PC-9 (cell line): ENCODE measurements at regions not wholly inside any gene's neighbourhood (a gene's known extent, or its start where the extent isn't known, plus 50 kb on each side); places are given as distances from the start of the nearest gene placed in this dataset.

Source experiments
- CTCF ChIP-seq: fragments of 200-600 bp; sonication (generic); conservative IDR thresholded peaks from 2 replicates; pipeline ENCODE4 v1.6.1; 2017; ENCODE audit warnings: mixed run types, antibody characterized with exemption, mild to moderate bottlenecking, moderate library complexity
- EZH2 ChIP-seq: fragments of 200-600 bp; sonication (generic); IDR thresholded peaks from 2 replicates; pipeline ENCODE4 v1.8.0; 2017; ENCODE audit warnings: antibody characterized with exemption, low read depth

DNA sequence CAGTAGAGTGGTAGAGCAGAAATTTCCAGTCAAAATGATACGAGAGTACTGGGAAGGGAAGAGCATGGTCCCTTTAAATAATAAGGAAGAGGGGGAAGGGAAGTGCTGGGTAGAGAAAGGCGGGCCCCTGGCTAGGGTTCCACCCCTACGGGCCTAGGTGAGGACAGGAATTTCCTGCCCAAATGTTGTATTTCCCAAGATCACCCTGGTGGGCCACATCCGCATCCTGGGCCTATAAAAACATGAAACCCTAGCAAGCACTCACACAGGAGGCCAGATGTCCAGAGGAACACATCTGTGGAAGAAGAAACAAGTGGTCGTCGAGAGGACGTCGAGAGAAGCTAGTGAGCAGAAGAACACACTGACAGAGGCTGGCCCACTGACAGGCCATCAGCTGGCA is 661.2 kb downstream of the SQOR start:
- TF ChIP-seq CTCF, result no peak
- no peak for TF ChIP-seq EZH2
